Choroid plexus epithelial cell (primary cell): ENCODE measurements at regions not wholly inside any gene's neighbourhood (a gene's known extent, or its start where the extent isn't known, plus 50 kb on each side); places are given as distances from the start of the nearest gene placed in this dataset.

ENCODE experiments used
- DNase-seq: peaks from one replicate; pipeline ENCODE4 v3.0.0-alpha.2; 2010; ENCODE audit warnings: low read depth
- H3K4me3 ChIP-seq: 2 replicates; pipeline ENCODE4 v1.5.1; 2011; ENCODE audit warnings: low read depth, mild to moderate bottlenecking, control low read depth, low read length, moderate library complexity
- CTCF ChIP-seq: conservative IDR thresholded peaks from 2 replicates; pipeline ENCODE4 v1.5.1; 2011; ENCODE audit warnings: low read depth, mild to moderate bottlenecking, control low read depth, inconsistent platforms, low read length, moderate library complexity

- H3K4me3 ChIP-seq, result no peak overlapping the region
- DNase-seq, result peak; percentile 36
- no peak for TF ChIP-seq CTCF
Measured at GRCh38 chr5:165495829-165496380, 1990.5 kb downstream of the MAT2B start.

- peak; percentile 44 for TF ChIP-seq CTCF
- DNase-seq, result peak; percentile 41
- H3K4me3 ChIP-seq, result no peak overlapping the region
Measured at GRCh38 chr5:165497707-165498106, 1992.3 kb downstream of the MAT2B start.

GRCh38 chr5:165502893-165503691 lies 1997.7 kb downstream of the MAT2B start:
- H3K4me3 ChIP-seq, result peak overlapping the region; percentile 45
- DNase-seq, result peak; percentile 24

GRCh38 chr5:165504674-165505073 lies 1999.3 kb downstream of the MAT2B start:
- no peak overlapping the region for H3K4me3 ChIP-seq
- TF ChIP-seq CTCF, result no peak

More at GRCh38 chr5:165502893-165503691, 1997.7 kb downstream of the MAT2B start:
- no peak for TF ChIP-seq CTCF

GRCh38 chr5:165508286-165508685 lies 2002.9 kb downstream of the MAT2B start:
- H3K4me3 ChIP-seq, result no peak overlapping the region
- no peak for DNase-seq
- no peak for TF ChIP-seq CTCF

More at GRCh38 chr5:165504674-165505073, 1999.3 kb downstream of the MAT2B start:
- DNase-seq, result no peak

GRCh38 chr5:165508861-165509260 lies 2003.4 kb downstream of the MAT2B start:
- no peak for DNase-seq
- no peak overlapping the region for H3K4me3 ChIP-seq
- TF ChIP-seq CTCF, result no peak
